ENCODE measurements at regions not wholly inside any gene's neighbourhood (a gene's known extent, or its start where the extent isn't known, plus 50 kb on each side); places are given as distances from the start of the nearest gene placed in this dataset.

DNA sequence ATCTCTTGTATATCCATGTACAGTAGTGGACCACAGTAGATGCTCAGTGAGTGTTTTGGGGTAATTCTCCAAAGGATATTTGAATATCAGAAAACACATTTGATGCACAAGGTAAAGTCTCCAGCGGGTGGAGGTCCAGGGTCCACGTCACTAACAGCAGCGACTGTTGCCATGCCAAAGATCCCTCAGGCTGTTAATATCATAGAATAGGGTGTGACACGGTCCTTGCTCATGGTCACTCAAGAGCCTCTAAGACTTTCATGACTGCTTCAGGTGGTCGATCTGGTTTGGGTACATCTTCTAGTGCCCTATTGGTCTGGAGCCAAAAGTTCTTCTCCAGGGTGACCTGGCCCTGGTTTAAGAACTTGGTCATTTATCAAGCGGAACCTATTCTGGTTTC, 90.8 kb downstream of the OLIG3 start:
- no peaks in the 10 kb centered on the region for H3K36me3 ChIP-seq
- no peaks in the 10 kb centered on the region for H3K27me3 ChIP-seq
- ATAC-seq (ENCODE audit: low FRiP score in 2 of 2), result peak in 1 of 2 donors; percentile 11
- 74 to 83% methylated on average over 6 of the region's 6 CpGs for WGBS, 2 donors
- no peak for DNase-seq
- no peak overlapping the region for H3K4me3 ChIP-seq
- no peaks in the 10 kb centered on the region for H3K9me3 ChIP-seq
- TF ChIP-seq POLR2A (IDR thresholded peaks at IDR 0.05) (no peak), POLR2AphosphoS5 (IDR thresholded peaks at IDR 0.05) (no peak), EP300 (IDR thresholded peaks at IDR 0.05) (no peak)
- TF ChIP-seq, protein P1, sequence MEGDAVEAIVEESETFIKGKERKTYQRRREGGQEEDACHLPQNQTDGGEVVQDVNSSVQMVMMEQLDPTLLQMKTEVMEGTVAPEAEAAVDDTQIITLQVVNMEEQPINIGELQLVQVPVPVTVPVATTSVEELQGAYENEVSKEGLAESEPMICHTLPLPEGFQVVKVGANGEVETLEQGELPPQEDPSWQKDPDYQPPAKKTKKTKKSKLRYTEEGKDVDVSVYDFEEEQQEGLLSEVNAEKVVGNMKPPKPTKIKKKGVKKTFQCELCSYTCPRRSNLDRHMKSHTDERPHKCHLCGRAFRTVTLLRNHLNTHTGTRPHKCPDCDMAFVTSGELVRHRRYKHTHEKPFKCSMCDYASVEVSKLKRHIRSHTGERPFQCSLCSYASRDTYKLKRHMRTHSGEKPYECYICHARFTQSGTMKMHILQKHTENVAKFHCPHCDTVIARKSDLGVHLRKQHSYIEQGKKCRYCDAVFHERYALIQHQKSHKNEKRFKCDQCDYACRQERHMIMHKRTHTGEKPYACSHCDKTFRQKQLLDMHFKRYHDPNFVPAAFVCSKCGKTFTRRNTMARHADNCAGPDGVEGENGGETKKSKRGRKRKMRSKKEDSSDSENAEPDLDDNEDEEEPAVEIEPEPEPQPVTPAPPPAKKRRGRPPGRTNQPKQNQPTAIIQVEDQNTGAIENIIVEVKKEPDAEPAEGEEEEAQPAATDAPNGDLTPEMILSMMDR (IDR thresholded peaks at IDR 0.05), result no peak
- no peak overlapping the region for H3K27ac ChIP-seq
- H3K4me1 ChIP-seq, result no peaks in the 10 kb centered on the region

DNA sequence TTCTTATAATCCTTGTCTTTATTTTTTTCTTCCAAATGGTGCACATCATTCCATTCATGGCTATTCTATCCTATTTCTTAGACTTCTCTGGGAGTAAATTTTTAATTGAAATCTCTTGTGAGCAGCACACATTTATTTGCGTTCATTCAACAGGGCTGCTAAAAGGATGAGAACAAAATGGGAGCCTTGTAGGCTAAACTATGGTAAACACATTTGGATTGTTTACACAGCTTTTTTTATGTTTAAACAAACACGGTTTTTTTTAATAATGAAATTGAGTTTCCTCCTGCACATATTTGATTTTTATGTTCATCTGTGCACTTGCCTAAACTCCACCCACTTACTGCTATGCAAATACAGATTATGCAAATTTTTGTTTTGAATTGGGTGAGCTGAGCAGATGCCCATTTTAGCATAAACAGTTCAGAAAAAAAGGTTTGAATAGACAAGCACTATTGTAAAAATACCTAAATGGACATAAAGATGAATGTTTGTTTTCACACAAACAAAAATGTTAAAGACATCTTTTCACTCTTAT, 92.0 kb downstream of the OLIG3 start:
- Histone ChIP-seq H3K9me3 (no peaks in the 10 kb centered on the region), H3K36me3 (no peaks in the 10 kb centered on the region), H3K4me3 (no peak overlapping the region), H3K27ac (no peak overlapping the region), H3K27me3 (no peaks in the 10 kb centered on the region), H3K4me1 (no peaks in the 10 kb centered on the region)
- no peak for DNase-seq
- no peak for TF ChIP-seq EP300 (IDR thresholded peaks at IDR 0.05)
- TF ChIP-seq, protein P1 (IDR thresholded peaks at IDR 0.05), result no peak
- TF ChIP-seq POLR2AphosphoS5 (IDR thresholded peaks at IDR 0.05), result no peak
- TF ChIP-seq POLR2A (IDR thresholded peaks at IDR 0.05), result no peak
- no peak for ATAC-seq (ENCODE audit: low FRiP score in 2 of 2)
- WGBS, 2 donors, result 62 to 70% methylated on average over 2 of the region's 2 CpGs

DNA sequence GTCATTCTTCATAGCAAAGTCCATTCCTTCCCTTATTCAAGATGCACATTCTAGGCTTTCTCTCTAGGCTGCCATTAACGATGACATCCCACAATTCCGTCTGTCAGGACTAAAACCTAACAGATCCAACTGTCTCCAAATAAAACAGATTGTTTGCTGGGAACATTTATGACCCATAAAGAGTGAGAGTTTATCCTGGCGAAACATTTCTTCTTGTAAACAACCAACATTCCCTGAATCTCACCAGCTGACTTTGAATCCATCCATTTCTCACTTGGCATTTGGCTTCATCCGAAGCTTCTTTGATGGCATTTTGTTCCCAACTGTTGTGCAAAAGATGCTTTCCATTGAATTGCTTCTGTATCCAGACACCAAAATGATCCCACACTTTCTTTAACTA, 93.1 kb downstream of the OLIG3 start:
- Histone ChIP-seq H3K36me3 (no peaks in the 10 kb centered on the region), H3K9me3 (no peaks in the 10 kb centered on the region), H3K27ac (no peak overlapping the region), H3K4me3 (no peak overlapping the region), H3K4me1 (no peaks in the 10 kb centered on the region), H3K27me3 (no peaks in the 10 kb centered on the region)
- 80 to 85% methylated on average over 4 of the region's 4 CpGs for WGBS, 2 donors
- ATAC-seq (ENCODE audit: low FRiP score in 2 of 2) (no peak), DNase-seq (no peak)
- TF ChIP-seq POLR2AphosphoS5 (IDR thresholded peaks at IDR 0.05) (no peak), POLR2A (IDR thresholded peaks at IDR 0.05) (no peak), EP300 (IDR thresholded peaks at IDR 0.05) (no peak)
- TF ChIP-seq, protein P1 (IDR thresholded peaks at IDR 0.05), result no peak

DNA sequence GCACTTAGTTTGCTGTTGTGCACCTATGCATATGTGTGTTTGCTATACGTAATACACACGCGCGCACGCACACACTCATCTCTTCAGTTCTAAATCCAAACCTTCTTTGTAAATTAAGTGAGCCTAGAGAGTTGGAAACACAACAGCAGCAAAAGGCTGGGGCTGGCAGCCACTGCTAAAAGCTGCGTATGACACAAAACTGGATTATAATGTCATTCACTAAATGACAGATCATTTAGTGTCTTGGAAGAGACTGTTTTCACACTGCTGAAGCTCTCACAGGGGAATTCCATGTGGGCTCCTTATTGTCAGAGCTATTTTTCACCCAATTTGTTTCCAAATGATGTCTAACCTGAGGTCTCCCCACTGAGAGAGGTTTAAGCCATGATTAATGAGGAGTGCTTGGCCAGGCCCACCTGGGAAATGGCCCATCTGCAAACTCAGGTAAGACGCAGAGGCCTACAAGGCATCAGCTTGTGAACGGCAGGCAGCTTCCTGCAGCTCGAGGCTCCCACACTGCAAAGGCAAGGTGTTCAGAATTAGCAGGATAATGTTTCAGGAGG, 94.2 kb downstream of the OLIG3 start:
- DNase-seq, result no peak
- Histone ChIP-seq H3K4me1 (no peaks in the 10 kb centered on the region), H3K36me3 (no peaks in the 10 kb centered on the region), H3K27ac (no peak overlapping the region), H3K27me3 (no peaks in the 10 kb centered on the region), H3K9me3 (no peaks in the 10 kb centered on the region), H3K4me3 (no peak overlapping the region)
- ATAC-seq (ENCODE audit: low FRiP score in 2 of 2), result no peak
- 78 to 91% methylated on average over 9 of the region's 9 CpGs for WGBS, 2 donors
- TF ChIP-seq, protein P1 (IDR thresholded peaks at IDR 0.05), result no peak
- no peak for TF ChIP-seq POLR2A (IDR thresholded peaks at IDR 0.05)

DNA sequence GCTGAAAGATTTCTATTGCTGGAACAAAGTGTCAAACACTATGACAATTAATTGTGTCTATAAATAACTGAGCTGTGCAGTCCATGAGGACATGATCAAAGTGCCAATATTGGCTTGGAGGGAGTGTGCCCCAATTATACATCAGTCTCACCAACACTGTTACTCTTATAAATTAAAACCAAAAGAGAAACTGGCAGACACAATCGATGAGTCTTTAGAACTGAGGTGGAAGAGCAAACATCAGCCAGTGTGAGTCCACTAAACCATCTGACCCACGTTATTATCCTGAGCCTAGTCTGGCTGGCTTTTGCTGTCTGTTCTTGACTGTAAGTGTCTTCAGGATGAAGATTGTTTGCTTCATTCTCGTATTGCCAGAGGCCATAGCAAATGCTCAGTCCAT, 98.9 kb downstream of the OLIG3 start:
- WGBS, 2 donors, result 80 to 84% methylated on average over 3 of the region's 3 CpGs
- no peaks in the 10 kb centered on the region for H3K36me3 ChIP-seq
- TF ChIP-seq EP300 (IDR thresholded peaks at IDR 0.05) (no peak), POLR2AphosphoS5 (IDR thresholded peaks at IDR 0.05) (no peak)
- TF ChIP-seq, protein P1 (IDR thresholded peaks at IDR 0.05), result no peak
- H3K27ac ChIP-seq, result no peak overlapping the region
- H3K4me1 ChIP-seq, result no peaks in the 10 kb centered on the region
- DNase-seq (no peak), ATAC-seq (ENCODE audit: low FRiP score in 2 of 2) (no peak)
- H3K9me3 ChIP-seq, result no peaks in the 10 kb centered on the region
- no peaks in the 10 kb centered on the region for H3K27me3 ChIP-seq
- no peak overlapping the region for H3K4me3 ChIP-seq
